ENCODE measurements at regions not wholly inside any gene's neighbourhood (a gene's known extent, or its start where the extent isn't known, plus 50 kb on each side); places are given as distances from the start of the nearest gene placed in this dataset.
"Not testable (repeated sequence)": the region's sequence is repeated elsewhere in the genome, so short reads cannot be mapped to it uniquely, and the experiment has no call there.

DNA sequence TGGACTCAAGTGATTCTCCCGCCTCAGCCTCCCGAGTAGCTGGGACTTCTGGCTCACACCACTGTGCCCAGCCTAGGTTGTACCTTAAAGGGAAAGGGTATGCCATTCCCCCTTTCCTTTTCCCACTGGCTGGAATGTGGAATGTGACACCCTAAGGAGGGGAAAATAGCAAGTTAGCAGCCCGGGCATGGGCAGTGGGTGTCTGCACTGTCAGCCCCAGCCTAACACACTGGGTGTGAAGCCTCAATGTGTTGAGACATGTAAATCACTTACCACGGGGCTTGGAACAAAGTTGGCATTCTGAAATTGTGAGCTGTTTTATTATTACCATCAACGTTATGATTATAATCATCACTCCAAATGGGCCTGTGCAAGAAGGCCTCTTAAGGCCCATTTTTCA is 80.8 kb upstream of the PTPN1 start:
- no peak for DNase-seq

GRCh38 chr20:50431066-50431450 is 79.1 kb upstream of the PTPN1 start:
- DNase-seq, result no peak

DNA sequence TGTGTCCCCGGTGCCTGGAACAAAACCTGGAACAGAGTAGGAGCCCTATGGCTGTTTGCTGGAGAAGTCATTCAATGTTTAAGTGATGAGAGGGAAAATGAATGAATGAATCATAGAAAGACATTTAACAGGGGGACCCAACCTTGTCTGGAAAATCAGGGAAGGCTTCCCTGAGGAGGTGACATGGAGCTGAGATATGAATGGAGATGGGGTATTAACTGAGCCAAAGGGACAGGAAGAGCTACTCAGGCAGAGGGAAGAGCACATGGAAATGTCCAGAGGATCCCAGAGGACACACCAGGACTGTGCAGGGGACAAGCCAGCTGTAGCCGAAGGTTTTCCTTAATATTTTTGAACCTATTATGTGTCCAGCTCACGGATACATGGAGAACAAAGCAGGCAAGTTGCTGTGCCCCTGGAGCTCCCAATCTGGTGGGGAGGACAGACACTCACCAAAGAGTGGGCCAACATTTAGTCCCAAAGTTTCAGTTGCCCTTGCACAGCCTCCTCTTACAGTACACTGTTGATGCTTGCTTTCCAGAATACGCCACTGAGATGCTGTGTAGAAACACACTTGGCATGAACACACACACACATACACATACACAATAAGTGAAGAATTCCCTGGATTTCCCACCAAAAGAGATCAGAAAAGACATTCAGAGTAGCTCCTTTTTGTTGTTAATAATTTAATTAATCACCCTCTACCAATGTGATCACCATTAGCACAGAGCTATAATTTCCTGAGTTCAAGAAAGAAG is 77.0 kb upstream of the PTPN1 start:
- DNase-seq, result no peak

DNA sequence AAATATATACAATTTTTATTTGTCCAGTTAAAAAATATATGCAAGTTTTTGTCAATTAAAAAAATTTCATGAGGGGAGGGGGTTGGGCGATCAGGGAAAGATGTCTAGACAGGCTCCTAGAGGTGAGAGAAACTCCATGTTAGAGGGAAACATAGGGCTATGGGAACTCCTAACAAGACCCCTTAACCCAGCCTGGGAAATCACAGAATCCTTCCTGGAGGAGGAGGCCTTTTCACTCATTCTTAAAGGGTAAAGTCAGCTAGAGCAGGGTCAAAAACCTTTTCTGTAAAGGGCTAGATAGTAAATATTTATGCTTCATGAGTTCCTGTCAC is 75.9 kb upstream of the PTPN1 start:
- no peak for DNase-seq

DNA sequence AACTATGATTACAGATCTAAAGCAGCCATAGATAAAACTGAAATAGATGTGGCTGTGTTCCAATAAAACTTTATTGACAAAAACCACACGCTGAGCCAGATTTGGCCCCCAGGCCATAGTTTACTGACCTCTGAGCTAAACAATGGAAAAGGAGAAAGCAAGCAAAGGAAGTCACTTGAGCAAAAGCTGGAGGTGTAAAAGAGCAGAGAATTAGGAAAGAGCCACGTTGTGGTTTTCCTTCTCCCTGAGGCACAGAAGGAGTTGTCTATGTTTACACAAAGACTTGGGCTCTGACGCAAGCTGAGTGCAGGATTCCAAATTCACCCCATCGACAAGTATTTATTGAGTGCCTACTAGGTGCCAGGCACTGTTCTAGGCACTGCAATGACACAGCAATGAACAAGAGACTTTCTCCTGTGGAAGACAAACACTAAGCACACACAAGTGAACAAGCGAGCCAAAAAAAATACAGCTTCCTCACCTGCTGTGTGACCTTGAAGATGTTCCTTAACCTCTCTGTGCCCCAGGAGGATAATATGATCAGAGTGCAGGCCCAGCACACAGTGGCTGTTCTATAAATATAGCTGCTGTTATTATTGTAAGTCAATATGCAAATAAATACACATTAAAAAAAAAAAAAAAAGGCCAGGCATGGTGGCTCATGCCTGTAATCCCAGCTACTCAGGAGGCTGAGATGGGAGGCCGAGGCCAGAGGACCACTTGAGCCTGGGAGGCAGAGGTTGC is 75.4 kb upstream of the PTPN1 start:
- peak; percentile 90 for DNase-seq

DNA sequence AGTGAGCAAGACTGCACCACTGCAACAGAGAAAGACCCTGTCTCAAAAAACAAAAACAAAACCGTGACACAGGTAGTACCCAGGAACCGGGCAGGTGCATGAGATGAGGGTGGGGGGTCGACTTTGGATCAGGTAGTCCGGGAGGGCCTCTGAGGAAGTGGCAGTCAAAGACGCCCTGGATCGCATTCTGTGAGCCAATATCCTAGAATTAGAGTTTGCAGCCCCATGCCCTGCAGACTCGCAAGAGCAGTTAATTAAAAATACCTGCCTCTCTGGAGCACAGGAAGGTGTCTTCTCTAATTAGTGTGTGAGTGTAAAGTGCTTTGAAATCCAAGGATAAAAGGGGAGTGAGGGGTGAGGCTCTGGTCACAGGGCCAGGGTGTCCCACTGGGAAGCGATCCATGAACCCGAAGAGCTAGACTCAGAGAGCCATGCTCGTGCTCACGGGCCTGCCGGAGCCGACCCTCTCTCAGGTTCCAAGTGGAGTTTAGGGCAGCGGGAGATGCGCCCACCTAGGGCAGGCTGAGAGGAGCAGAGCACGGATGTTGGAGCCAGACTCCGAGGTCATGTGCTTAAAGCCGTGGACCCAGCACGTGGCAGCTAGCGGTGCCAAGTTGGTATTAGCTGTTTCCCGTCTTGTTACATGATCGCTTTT is 74.7 kb upstream of the PTPN1 start:
- no peak for DNase-seq

- no peak for DNase-seq
Observed at GRCh38 chr20:50436052-50436656, 74.0 kb upstream of the PTPN1 start.

DNA sequence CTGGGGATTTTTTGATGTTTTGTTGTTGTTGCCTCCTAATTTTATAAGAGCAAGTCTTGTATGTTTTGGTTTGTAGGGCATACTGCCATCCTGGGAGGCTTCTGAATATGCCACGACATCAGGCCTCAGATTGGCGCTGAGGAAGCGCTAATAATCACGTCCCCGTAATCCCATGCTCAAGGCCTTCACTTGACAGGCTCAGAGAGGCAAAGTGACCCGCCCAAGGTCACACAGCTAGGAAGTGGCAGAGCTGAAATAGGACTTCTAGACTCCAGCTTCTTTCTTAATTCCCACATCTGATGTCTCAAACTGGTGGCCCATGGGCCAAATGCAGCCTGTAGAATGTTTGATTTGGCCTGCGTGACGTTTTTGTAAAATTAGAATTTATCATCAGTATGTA is 73.5 kb upstream of the PTPN1 start:
- no peak for DNase-seq

GRCh38 chr20:50438986-50439407 is 71.2 kb upstream of the PTPN1 start:
- DNase-seq, result peak in 1 of 2 donors; percentile 61

- no peak for DNase-seq
Observed at GRCh38 chr20:50439539-50440453, 70.4 kb upstream of the PTPN1 start.

GRCh38 chr20:50442512-50442911 is 67.7 kb upstream of the PTPN1 start:
- DNase-seq, result no peak

DNA sequence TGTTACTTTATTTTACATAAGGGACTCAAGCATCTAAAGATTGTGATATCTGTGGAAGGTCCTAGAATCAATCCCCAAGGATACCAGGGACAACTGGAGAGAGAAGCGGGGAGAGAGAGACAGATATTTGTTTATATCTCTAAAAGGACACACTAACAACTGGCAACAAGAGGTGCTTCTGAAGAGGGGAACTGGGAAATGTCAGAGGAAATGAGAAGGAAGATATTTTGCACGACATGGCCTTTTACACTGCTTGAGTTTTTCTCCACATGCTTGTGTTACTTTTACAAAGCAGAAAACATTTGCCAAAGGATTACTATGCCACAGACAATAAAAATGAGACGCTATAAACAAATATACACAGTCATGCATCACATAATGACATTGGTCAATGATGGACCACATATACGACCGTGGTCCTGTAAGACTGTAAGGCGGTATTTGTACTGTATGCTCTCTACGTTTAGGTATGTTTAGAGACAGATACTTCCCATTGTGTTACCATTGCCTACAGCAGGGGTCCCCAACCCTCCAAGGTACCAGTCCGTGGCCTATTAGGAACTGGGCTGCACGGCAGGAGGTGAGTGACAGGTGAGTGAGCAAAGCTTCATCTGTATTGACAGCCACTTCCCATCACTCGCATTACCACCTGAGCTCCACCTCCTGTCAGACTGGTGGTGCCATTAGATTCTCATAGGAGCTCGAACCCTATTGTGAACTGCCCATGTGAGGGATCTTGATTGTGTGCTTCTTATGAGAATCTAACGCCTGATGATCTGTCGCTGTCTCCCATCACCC is 64.6 kb upstream of the PTPN1 start:
- no peak for DNase-seq

DNA sequence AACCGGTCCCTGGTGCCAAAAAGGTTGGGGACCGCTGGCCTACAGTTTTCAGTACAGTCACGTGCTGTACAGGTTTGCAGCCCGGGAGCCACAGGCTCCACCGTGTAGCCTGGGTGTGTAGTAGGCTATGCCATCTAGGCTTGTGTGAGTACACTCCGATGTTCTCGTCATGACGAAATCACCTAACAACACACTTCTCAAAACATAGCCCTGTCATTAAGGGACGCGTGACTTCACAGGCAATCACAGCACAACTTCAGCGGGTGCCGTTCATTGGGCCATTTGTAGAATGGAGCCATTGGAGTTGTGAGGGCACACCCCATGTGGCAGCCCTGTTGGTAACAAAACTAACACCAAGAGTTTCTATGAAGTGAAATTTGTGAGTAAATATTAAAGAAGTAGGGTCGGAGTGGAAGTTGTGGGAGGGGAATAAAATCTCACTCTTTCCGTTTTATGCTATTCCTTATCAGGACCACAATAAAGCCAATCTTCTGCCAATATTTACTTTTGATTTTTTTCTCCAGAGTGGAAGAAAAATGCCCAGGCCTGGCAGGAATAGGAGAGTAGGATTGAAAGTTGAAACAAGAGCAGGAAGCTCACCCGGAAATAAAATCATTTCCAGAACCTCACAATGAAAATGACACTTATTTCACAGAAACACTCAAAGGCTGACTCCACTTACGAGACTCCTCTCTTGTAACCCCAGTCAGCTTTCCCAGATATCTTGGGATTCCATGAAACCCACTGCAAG is 63.7 kb upstream of the PTPN1 start:
- peak; percentile 40 to 65 for DNase-seq

DNA sequence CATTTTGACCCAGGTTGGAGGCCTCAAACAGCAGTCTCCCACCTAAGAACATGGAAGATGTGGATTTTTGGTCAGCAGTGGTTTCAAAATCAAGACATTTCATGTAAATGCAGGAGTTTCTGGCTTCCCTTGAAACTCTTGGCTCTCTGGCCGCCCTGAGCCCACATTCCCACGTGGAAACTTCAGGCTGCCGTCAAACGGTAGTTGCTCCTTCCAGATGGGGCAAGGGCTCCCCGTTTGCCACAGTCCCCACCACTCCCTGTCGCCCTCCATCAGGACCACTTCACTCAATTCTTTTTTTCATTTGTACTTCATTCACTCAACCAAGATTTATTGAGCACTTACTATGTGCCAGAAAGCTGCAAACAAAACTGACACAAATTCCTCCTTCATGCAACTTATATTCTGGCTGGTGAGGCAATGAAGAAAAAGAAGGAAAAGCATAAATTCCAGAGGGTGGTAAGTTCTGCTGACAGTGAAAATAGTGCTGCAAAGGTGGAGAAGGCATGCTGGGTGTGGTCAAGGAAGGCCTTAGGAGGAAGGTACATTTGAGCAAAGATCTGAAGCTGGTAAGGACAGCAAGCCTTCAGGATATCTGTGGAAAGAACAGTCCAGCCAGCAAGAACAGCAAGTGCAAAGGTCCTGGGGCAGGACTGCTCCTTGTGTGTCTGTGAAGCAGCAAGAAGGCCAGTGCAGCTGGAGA is 62.9 kb upstream of the PTPN1 start:
- DNase-seq, result no peak

DNA sequence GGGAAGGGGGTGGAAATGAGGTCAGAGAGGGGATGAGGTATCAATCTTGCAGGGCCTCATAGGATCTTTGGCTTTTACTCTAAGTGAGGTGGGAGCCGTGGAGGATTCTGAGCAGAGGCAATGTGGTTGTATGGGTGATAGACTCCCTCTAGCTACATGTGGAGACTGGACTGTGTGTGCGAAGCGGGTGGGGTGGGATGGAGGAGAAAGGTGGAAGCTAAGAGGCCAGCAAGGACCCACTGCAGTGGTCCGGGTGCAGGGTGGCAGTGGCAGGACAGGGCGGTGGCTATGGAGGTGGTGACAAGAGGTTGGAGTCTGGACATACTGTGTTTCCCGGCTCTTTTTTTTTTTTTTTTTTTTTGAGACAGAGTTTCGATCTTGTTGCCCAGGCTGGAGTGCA is 62.4 kb upstream of the PTPN1 start:
- no peak for DNase-seq

- DNase-seq, result not testable (repeated sequence)
Observed at GRCh38 chr20:50448625-50449403, 61.4 kb upstream of the PTPN1 start.

GRCh38 chr20:50449738-50450492 is 60.3 kb upstream of the PTPN1 start:
- DNase-seq, result no peak

GRCh38 chr20:50450493-50450826 is 59.7 kb upstream of the PTPN1 start:
- DNase-seq, result no peak

Data from inflammatory macrophage (primary cell).